22Rv1 (cell line): ENCODE measurements at regions not wholly inside any gene's neighbourhood (a gene's known extent, or its start where the extent isn't known, plus 50 kb on each side); places are given as distances from the start of the nearest gene placed in this dataset.

ENCODE experiments used
- CTCF ChIP-seq: fragments of 450-650 bp; IDR thresholded peaks from 2 replicates; pipeline ENCODE4 v1.5.1; 2017; ENCODE audit warnings: mild to moderate bottlenecking
- ZFX ChIP-seq: fragments of 450-650 bp; IDR thresholded peaks from 2 replicates; pipeline ENCODE4 v1.6.1; 2017; ENCODE audit warnings: antibody characterized with exemption, borderline replicate concordance

DNA sequence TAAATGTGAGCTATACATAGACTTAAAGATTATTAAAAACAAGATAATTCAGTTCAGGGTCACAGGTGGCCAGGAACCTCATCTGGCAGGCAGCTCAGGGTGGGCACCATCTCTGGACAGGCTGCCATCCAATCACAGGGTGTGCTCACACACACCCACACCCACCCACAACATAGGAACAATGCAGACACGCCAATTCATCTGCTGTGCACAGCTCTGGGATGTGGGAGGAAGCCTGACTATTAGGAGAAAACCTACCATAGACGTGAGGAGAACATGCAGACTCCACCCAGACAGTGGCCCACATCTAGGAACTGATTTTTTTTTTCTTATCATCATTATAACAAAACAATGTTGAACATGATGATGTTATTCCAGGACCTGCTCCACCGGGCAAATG lies 286.7 kb downstream of the PRL start:
- TF ChIP-seq CTCF (no peak), ZFX (no peak)
